ENCODE measurements at regions not wholly inside any gene's neighbourhood (a gene's known extent, or its start where the extent isn't known, plus 50 kb on each side); places are given as distances from the start of the nearest gene placed in this dataset.

GRCh38 chr1:182229451-182229850, 162.1 kb downstream of the GLUL start:
- Histone ChIP-seq H4K20me1 (ENCODE audit: insufficient read depth) (no peaks in the 10 kb centered on the region), H3K9ac (ENCODE audit: low read length) (no peak overlapping the region), H3K4me1 (ENCODE audit: control insufficient read depth in 1 of 2, insufficient read depth in 2 of 2, low read length in 2 of 2) (no peaks in the 10 kb centered on the region; a peak in 1 of 4 replicates), H3K79me2 (ENCODE audit: insufficient read depth, low read length) (no peaks in the 10 kb centered on the region), H3K36me3 (ENCODE audit: control insufficient read depth in 1 of 2, insufficient read depth in 2 of 2, low read length in 2 of 2) (no peaks in the 10 kb centered on the region), H2AFZ (ENCODE audit: low read depth, low read length, poor library complexity, severe bottlenecking) (no peak overlapping the region), H3K27ac (ENCODE audit: low read depth, low read length) (no peak overlapping the region), H3K27me3 (ENCODE audit: insufficient read depth, low read length) (no peaks in the 10 kb centered on the region), H3K4me2 (ENCODE audit: low read length) (no peak overlapping the region), H3K9me3 (ENCODE audit: control insufficient read depth in 1 of 2, insufficient read depth in 1 of 2, low read depth in 1 of 2, low read length in 2 of 2) (no peaks in the 10 kb centered on the region), H3K9me2 (ENCODE audit: insufficient read depth) (no peaks in the 10 kb centered on the region), H3K4me3 (replicated peaks in 1 of 2; ENCODE audit: low read depth in 1 of 2, low read length in 2 of 2) (no peak overlapping the region)
- ATAC-seq (no peak), DNase-seq (ENCODE audit: low read depth, low spot score) (no peak)
- BruUV-seq (replicated peaks), result no TSS peak
- intact Hi-C loops (cut with micrococcal nuclease), result no loop called here
- TF ChIP-seq SP1 (IDR thresholded peaks at IDR 0.05; ENCODE audit: low read depth) (no peak), ATF3 (IDR thresholded peaks at IDR 0.05) (no peak), EGR1 (IDR thresholded peaks at IDR 0.05; ENCODE audit: low read depth) (no peak), SRF (IDR thresholded peaks at IDR 0.05; ENCODE audit: low read depth) (no peak), POLR2AphosphoS5 (IDR thresholded peaks at IDR 0.05; ENCODE audit: low read depth, low read length) (no peak), CBX3 (IDR thresholded peaks at IDR 0.05; ENCODE audit: low read depth) (no peak), EZH2 (IDR thresholded peaks at IDR 0.05) (no peak), POLR2A (IDR thresholded peaks at IDR 0.05; ENCODE audit: borderline replicate concordance, extremely low read depth, insufficient read depth, insufficient read length) (no peak)
- ChIA-PET CTCF (no interaction called here), RAD21 (ENCODE audit: low non-redundant PET in 1 of 2, low total read pairs in 2 of 2, uncharacterized antibody in 2 of 2, unreplicated experiment in 2 of 2) (no interaction called here), POLR2A (no interaction called here)

GRCh38 chr1:182227864-182228547, 163.6 kb downstream of the GLUL start:
- H3K9me3 ChIP-seq (ENCODE audit: control insufficient read depth in 1 of 2, insufficient read depth in 1 of 2, low read depth in 1 of 2, low read length in 2 of 2), result no peaks in the 10 kb centered on the region
- ChIA-PET RAD21 (ENCODE audit: low non-redundant PET in 1 of 2, low total read pairs in 2 of 2, uncharacterized antibody in 2 of 2, unreplicated experiment in 2 of 2) (no interaction called here), POLR2A (no interaction called here), CTCF (interaction anchor here (1.0 kb wide), 1 partner anchor 85 kb away, joined by 3 read pairs; no protein-coding TSS in a partner anchor)
- intact Hi-C loops (cut with micrococcal nuclease), result no loop called here
- DNase-seq (ENCODE audit: low read depth, low spot score) (no peak), ATAC-seq (no peak)
- H3K79me2 ChIP-seq (ENCODE audit: insufficient read depth, low read length), result no peaks in the 10 kb centered on the region
- H3K4me2 ChIP-seq (ENCODE audit: low read length), result no peak overlapping the region
- BruUV-seq (replicated peaks), result no TSS peak
- H3K36me3 ChIP-seq (ENCODE audit: control insufficient read depth in 1 of 2, insufficient read depth in 2 of 2, low read length in 2 of 2), result no peaks in the 10 kb centered on the region
- no peak overlapping the region for H3K9ac ChIP-seq (ENCODE audit: low read length)
- no peaks in the 10 kb centered on the region for H4K20me1 ChIP-seq (ENCODE audit: insufficient read depth)
- no peak overlapping the region for H3K4me3 ChIP-seq (replicated peaks in 1 of 2; ENCODE audit: low read depth in 1 of 2, low read length in 2 of 2)
- H3K4me1 ChIP-seq (ENCODE audit: control insufficient read depth in 1 of 2, insufficient read depth in 2 of 2, low read length in 2 of 2), result no peaks in the 10 kb centered on the region; a peak in 1 of 4 replicates
- TF ChIP-seq REST (IDR thresholded peaks at IDR 0.05; ENCODE audit: low read depth), result no peak
- TF ChIP-seq JUND (IDR thresholded peaks at IDR 0.05), result no peak
- no peak for TF ChIP-seq CTCF (IDR thresholded peaks at IDR 0.05 in 2 of 3, conservative IDR thresholded peaks at IDR 0.05 in 1 of 3; ENCODE audit: borderline replicate concordance in 1 of 3, insufficient read depth in 1 of 3, low read depth in 2 of 3, low read length in 2 of 3)
- TF ChIP-seq ZNF274 (IDR thresholded peaks at IDR 0.05; ENCODE audit: low read depth, low read length), result no peak
- H2AFZ ChIP-seq (ENCODE audit: low read depth, low read length, poor library complexity, severe bottlenecking), result no peak overlapping the region
- H3K27me3 ChIP-seq (ENCODE audit: insufficient read depth, low read length), result no peaks in the 10 kb centered on the region
- no peak overlapping the region for H3K27ac ChIP-seq (ENCODE audit: low read depth, low read length)
- no peaks in the 10 kb centered on the region for H3K9me2 ChIP-seq (ENCODE audit: insufficient read depth)

Measured in HCT116 (cell line).